Stimulated activated CD4-positive, alpha-beta T cell treated with anti-CD3 and anti-CD28 coated beads, Interleukin-2, amount 100 ng/mL, for 48 hours (primary cell): ENCODE measurements at regions not wholly inside any gene's neighbourhood (a gene's known extent, or its start where the extent isn't known, plus 50 kb on each side); places are given as distances from the start of the nearest gene placed in this dataset.

ENCODE experiments used
- DNase-seq, 2 donors: peaks; one replicate each; pipeline ENCODE4 v3.0.0-alpha.2; 2020

GRCh38 chr12:98067795-98068194 lies 447.6 kb upstream of the TMPO start:
- no peak for DNase-seq

DNA sequence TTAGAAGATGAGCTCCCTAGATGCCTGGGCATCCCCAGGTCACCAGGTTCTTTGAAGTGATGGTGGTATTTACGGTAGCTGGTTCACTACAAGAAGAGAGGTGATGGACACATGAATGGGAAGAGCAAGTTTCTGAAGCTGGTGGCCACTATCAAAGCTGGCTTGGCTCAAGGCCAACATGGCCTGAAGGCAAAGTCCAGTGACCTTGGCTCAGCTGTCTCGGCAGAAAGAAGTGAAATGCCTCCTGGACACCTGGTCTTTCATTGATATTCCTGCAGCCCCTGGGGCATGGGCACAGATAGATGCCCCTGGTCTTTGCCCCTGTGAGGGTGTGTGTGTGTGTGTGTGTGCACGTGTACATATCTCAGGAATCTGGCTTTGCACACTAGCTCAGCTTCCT lies 441.8 kb upstream of the TMPO start:
- DNase-seq = no peak

GRCh38 chr12:98074286-98074685 lies 441.1 kb upstream of the TMPO start:
- DNase-seq = no peak

DNA sequence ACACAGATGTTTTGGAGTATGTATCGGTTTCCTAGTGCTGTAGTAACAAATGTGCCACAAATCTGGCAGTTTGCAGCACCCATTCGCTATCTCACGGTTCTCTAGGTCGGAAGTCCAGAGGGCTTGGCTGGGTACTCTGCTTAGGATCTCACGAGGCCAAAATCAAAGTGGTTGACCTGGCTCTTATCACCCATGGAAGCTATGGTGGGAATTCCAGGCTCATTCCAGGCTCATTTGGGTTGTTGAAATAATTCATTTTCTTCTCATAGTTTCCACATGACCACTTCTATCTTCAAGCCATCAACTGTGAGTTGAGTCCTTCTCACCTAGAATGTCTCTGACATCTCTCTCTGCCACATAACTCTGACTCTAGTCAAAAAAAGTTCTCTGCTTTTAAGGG lies 431.0 kb upstream of the TMPO start:
- DNase-seq = no peak

- no peak for DNase-seq
These were observed 430.2 kb upstream of the TMPO start for GRCh38 chr12:98085046-98085755.

DNA sequence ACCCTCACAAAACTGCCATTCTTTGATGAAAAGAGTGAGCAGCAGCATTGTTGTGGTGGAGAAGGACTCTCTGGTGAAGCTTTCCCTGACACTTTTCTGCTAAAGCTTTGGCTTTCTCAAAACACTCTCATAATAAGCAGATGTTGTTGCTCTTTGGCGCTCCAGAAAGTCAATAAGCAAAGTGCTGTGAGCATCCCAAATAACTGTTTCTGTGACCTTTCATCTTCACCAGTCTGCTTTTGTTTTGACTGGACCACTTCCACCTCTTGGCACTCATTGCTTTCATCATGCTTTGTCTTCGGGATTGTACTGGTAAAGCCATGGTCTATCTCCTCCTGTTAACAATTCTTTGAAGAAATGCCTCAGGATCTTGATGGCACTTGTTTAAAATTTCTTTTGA lies 424.7 kb upstream of the TMPO start:
- no peak for DNase-seq

DNA sequence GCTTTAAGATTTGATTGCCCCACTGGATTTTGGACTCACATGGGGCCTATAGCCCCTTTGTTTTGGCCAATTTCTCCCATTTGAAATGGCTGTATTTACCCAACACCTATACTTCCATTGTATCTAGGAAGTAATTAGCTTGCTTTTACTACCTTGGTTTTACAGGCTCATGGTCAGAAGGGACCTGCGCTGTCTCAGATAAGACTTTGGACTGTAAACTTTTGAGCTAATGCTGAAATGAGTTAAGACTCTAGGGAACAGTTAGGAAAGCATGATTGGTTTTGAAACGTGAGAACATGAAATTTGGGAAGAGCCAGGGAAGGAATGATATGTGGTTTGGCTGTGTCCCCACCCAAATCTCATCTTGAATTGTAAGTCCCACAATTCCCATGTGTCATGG lies 419.0 kb upstream of the TMPO start:
- DNase-seq = no peak

DNA sequence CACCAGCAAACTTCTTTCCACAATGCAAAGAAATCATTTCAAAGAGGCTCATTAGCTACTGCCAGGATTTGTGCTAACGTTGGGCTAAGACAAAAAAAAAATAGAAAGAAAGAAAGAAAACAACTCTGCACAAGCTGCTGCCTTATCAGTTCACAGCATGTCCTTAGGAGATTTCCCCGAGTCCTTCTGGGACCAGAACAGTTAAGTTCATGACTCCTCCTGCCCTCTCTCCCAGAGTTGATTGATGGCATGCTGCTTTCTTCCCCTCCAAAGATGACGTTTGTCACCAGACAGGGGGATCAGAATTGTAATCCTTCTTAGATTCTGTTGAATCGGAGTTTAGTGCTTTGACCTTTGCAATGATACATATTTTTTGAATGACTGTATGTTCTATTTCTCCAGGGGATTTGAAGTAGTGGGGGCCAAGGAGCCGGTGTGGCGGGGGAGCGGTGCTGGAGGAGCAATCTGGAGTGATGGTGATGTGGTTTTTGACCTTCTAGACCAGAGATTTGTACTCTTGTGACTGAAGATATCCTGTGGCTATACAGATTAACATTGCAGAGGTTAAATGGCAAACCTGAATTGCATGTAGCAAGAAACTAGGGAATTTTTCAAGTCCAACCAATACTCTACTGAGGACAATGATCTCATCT lies 409.2 kb upstream of the TMPO start:
- no peak for DNase-seq

GRCh38 chr12:98109266-98109665 lies 406.1 kb upstream of the TMPO start:
- DNase-seq = no peak

- DNase-seq = no peak
These were observed 404.9 kb upstream of the TMPO start for GRCh38 chr12:98110536-98110935.

- DNase-seq = no peak
These were observed 401.8 kb upstream of the TMPO start for GRCh38 chr12:98113548-98113947.

DNA sequence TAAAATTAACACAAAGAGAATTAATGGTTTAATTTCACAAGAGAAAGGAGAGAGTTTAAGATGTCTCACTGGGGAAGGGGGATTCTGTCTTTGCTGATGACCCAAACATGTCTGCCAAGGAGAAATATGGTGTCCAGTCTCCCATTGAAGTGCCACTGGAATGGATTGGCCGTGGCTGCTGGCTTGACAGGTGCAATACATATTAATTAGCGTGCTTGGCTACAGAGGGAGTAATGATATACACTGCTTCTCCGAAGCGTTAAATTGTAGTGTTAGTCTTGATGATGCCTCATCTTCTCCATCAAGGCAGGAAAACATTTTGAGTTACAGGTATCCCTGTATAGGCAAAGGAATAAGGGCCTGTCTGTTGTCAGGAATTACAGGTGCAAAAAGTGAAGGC lies 393.4 kb upstream of the TMPO start:
- DNase-seq = no peak

DNA sequence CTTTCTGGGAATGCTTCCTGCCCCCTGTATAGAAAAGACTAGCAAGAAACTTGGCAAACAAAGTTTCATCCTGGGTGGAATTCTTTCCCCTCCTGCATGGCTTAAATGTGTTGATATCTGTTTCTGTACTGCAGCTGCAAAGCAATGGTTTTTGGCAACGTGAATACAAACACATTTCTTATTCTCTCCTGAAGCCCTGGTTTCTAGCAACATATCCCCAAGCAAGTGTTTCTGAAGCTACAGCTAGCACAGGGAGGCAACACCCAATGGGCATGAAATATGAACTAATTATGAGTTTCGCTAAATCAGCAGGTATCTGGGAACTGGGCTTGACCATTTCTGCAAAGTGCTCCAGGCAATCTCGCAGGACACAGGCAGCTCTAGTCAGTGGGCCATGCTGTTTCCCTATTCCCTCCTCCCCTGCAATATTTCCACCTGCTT lies 392.3 kb upstream of the TMPO start:
- DNase-seq = no peak

GRCh38 chr12:98126637-98127335 lies 388.6 kb upstream of the TMPO start:
- DNase-seq = no peak

DNA sequence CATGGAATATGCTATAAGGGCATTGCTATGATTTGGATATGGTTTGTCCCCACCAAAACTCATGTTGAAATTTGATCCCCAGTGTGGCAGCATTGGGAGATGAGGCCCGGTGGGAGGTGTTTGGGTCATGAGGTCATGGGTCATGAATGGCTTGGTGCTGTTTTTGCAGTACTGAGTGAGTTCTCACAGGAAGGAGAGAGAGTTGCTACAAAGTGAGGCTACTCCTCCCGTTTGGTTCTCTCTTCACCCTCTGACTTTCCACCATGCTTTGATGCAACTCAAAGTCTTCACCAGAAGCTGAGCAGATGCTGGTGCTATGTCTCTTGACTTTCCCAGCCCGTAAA lies 388.1 kb upstream of the TMPO start:
- DNase-seq = no peak

DNA sequence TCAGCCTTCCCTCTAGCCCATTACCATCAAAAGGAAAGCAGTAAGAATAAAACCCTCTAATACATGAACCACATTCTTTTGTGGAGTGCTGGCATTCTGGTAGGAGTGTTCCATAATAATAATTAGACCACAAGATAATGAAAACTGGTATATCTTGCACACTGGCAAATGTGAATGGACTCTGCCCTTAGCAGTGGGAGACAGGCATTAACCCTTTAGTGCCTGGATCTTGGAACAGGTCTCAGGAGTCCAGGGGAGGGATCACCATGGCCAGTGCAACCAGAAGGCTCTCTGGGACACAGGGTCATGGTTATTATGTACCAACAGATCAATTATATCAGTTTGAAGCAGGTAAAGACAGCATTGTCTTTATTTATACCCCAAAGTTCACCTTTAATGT lies 387.5 kb upstream of the TMPO start:
- DNase-seq = no peak

DNA sequence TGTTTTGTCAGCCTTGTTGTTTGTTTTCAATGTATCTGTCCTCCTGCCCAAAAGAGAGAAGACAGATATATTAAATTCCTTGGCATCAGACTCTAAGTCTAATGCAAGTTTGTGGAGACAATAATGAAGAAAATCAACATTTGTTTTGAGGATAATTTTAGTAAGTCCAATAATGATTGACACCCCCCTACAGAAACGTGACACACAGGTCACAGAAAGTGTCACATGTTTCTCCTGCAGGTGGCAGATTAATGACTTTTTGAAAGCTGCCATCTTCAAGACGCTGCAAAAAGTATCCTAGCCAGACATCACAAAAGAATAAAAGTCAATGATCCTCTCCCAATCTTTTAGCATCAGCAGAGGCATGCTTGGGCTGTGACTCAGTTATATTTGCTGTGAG lies 378.8 kb upstream of the TMPO start:
- no peak for DNase-seq

DNA sequence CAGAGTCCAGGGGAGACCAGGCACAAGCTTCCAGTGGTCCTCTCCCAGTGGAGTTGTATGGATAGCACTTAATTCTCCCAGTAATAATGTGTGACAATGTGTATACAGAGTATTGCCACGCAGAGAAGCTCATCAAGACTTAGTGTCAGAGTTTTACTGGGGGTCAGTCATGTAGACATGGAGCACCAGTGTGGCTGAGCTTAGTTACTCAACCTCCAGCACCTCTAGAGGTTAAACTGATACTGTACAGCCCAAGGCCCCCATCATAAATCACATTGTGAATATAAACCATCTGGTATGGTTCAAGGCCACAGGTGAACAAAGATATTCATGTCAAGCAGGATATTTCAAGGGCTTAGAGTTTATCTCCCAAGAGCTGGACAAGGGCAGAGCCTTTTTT lies 378.1 kb upstream of the TMPO start:
- DNase-seq = no peak

GRCh38 chr12:98144953-98145352 lies 370.4 kb upstream of the TMPO start:
- DNase-seq = no peak

DNA sequence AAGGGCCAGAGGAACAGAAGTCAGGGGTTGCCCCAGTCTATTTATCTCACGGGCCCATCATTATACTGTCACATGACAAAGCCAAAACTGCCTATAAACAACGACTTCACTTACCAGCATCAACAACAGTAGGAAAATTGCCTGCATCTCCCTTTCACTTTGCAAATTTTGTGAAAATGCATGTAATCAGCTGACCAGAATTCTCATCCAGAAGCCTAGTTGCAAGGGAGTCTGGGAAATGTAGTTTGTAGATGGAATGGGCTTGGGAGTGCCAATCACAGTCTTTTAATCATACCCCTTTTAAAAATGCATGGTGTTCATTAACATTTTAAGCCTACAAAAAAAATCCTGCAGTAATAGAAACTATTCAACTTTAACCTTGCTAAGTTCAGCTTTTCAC lies 369.3 kb upstream of the TMPO start:
- no peak for DNase-seq

DNA sequence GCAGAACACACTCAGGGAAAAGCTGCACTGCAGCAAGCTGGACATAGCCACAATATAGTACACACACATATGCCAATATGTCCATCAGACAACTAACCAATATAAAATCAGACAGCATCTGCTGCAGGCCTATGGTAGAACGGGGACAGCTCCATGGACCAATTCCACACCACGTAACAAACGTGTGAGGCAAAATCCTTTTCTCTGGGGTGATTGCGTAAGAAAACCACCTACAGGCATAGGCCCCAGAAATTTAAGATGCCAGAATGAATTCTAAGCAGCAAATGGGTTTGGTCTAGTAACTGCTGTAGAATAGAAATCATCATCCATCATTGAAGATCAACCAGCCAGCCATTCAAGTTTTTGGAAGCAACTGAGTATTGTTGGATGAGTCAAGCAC lies 368.9 kb upstream of the TMPO start:
- no peak for DNase-seq

DNA sequence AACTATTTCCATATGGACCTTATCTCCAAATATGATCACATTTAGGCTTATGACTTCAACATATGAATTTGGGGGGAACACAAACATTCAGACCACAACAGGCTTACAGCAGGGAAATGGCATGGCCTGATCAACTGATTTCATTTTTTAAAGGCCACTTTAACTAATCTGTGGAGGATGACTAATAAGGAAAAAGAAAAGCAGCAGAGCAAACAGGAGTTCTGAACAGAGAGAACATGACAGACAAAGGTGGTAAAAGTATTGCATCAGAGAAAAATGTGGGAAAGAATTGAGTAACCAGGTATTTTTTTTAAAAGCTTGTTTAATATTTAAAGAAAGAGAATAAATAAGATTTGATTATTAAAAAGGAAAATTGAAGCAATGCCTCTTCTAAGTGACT lies 366.1 kb upstream of the TMPO start:
- DNase-seq = no peak

- no peak for DNase-seq
These were observed 365.6 kb upstream of the TMPO start for GRCh38 chr12:98149691-98150210.

GRCh38 chr12:98151105-98151590 lies 364.2 kb upstream of the TMPO start:
- no peak for DNase-seq
